Mesendoderm (in vitro differentiated cells): ENCODE measurements at regions not wholly inside any gene's neighbourhood (a gene's known extent, or its start where the extent isn't known, plus 50 kb on each side); places are given as distances from the start of the nearest gene placed in this dataset.

Source experiments
- DNase-seq: peaks from one replicate; pipeline ENCODE4 v3.0.0; 2013
- H2AK5ac ChIP-seq: 2 replicates; pipeline ENCODE4 v1.6.1; 2013; ENCODE audit warnings: low read length, inconsistent platforms
- H2BK120ac ChIP-seq: 2 replicates; pipeline ENCODE4 v1.6.1; 2013; ENCODE audit warnings: low read depth, mild to moderate bottlenecking, low read length, moderate library complexity, mixed read lengths
- H2BK15ac ChIP-seq: replicated peaks from 2 replicates; pipeline ENCODE4 v1.6.1; 2013; ENCODE audit warnings: low read depth, mild to moderate bottlenecking, moderate library complexity
- H2BK5ac ChIP-seq: 2 replicates; pipeline ENCODE4 v1.6.1; 2013; ENCODE audit warnings: low read length, inconsistent platforms
- H3K18ac ChIP-seq: 2 replicates; pipeline ENCODE4 v1.6.1; 2013; ENCODE audit warnings: mild to moderate bottlenecking, low read length, mixed read lengths
- H3K23ac ChIP-seq: one replicate; pipeline ENCODE4 v1.6.1; 2013; ENCODE audit warnings: low read length
- H3K27ac ChIP-seq: 2 replicates; pipeline ENCODE4 v1.5.1; 2013; ENCODE audit warnings: low read depth, mild to moderate bottlenecking, inconsistent platforms, low read length, moderate library complexity
- H3K27me3 ChIP-seq: 2 replicates; pipeline ENCODE4 v1.6.1; 2013; ENCODE audit warnings: low read length, control low read depth, mild to moderate bottlenecking, inconsistent platforms; ENCODE audit not compliant: insufficient read depth, poor library complexity
- H3K36me3 ChIP-seq: 2 replicates; pipeline ENCODE4 v1.6.1; 2013; ENCODE audit warnings: low read length, inconsistent platforms; ENCODE audit not compliant: control insufficient read depth, insufficient read depth
- H3K4ac ChIP-seq: one replicate; pipeline ENCODE4 v1.6.1; 2013; ENCODE audit warnings: low read depth, mild to moderate bottlenecking, low read length, moderate library complexity
- H3K4me1 ChIP-seq: 2 replicates; pipeline ENCODE4 v1.6.1; 2013; ENCODE audit warnings: low read depth, low read length, inconsistent platforms; ENCODE audit not compliant: control insufficient read depth
- H3K4me2 ChIP-seq: 2 replicates; pipeline ENCODE4 v1.6.1; 2013; ENCODE audit warnings: low read length
- H3K4me3 ChIP-seq: 2 replicates; pipeline ENCODE4 v1.5.1; 2013; ENCODE audit warnings: mild to moderate bottlenecking, low read length
- H3K56ac ChIP-seq: one replicate; pipeline ENCODE4 v1.6.1; 2013; ENCODE audit warnings: low read length
- H3K79me1 ChIP-seq: 2 replicates; pipeline ENCODE4 v1.6.1; 2013; ENCODE audit warnings: low read length, inconsistent platforms
- H3K79me2 ChIP-seq: 2 replicates; pipeline ENCODE4 v1.6.1; 2013; ENCODE audit warnings: mild to moderate bottlenecking, low read length; ENCODE audit not compliant: control insufficient read depth, insufficient read depth
- H3K9ac ChIP-seq: 2 replicates; pipeline ENCODE4 v1.6.1; 2013; ENCODE audit warnings: low read length, inconsistent platforms
- H4K5ac ChIP-seq: one replicate; pipeline ENCODE4 v1.6.1; 2013; ENCODE audit warnings: low read length
- H4K8ac ChIP-seq: one replicate; pipeline ENCODE4 v1.6.1; 2013; ENCODE audit warnings: low read depth, mild to moderate bottlenecking, control low read depth, low read length, moderate library complexity
- WGBS: extraction: QIAGEN DNeasy Blood & Tissue Kit; methylation state at CpG from one replicate; pipeline ENCODE4 v1.1.7; 2013; ENCODE audit warnings: low lambda C conversion rate, missing lambda C conversion rate; ENCODE audit not compliant: insufficient coverage; ENCODE audit errors: extremely low coverage; 5-methylcytosine and 5-hydroxymethylcytosine counted together

- H2AK5ac ChIP-seq, result no peak overlapping the region
- no peak overlapping the region for H3K4me3 ChIP-seq
- no peak overlapping the region for H3K27ac ChIP-seq
Observed at GRCh38 chr7:70926666-70927065, 205.3 kb upstream of the GALNT17 start.

GRCh38 chr7:70935311-70935710, 196.6 kb upstream of the GALNT17 start:
- Histone ChIP-seq H3K4me3 (no peak overlapping the region), H3K4me2 (no peak overlapping the region), H3K56ac (no peak overlapping the region), H3K4me1 (peaks cover 2% of the 10 kb centered on the region), H2AK5ac (no peak overlapping the region), H3K79me1 (no peaks in the 10 kb centered on the region), H3K79me2 (no peaks in the 10 kb centered on the region), H3K4ac (no peak overlapping the region), H2BK5ac (no peak overlapping the region), H2BK15ac (no peak overlapping the region), H3K9ac (no peak overlapping the region), H4K8ac (no peak overlapping the region), H3K27ac (no peak overlapping the region), H4K5ac (no peak overlapping the region), H3K36me3 (no peaks in the 10 kb centered on the region), H3K27me3 (no peaks in the 10 kb centered on the region), H3K18ac (no peak overlapping the region), H3K23ac (no peak overlapping the region), H2BK120ac (no peak overlapping the region)
- DNase-seq, result no peak
- no CpG with 5 or more reads among the region's 8 CpGs for WGBS

More at GRCh38 chr7:70926666-70927065, 205.3 kb upstream of the GALNT17 start:
- no peak overlapping the region for H2BK15ac ChIP-seq
- no peak overlapping the region for H3K4ac ChIP-seq
- H3K18ac ChIP-seq, result no peak overlapping the region
- no peak overlapping the region for H4K5ac ChIP-seq
- no peak overlapping the region for H2BK5ac ChIP-seq
- H3K36me3 ChIP-seq, result no peaks in the 10 kb centered on the region
- H2BK120ac ChIP-seq, result no peak overlapping the region
- no peak overlapping the region for H3K9ac ChIP-seq
- no peak overlapping the region for H4K8ac ChIP-seq
- H3K23ac ChIP-seq, result no peak overlapping the region
- WGBS, result no CpG with 5 or more reads among the region's 4 CpGs
- no peaks in the 10 kb centered on the region for H3K27me3 ChIP-seq
- H3K56ac ChIP-seq, result no peak overlapping the region
- no peak for DNase-seq
- H3K79me2 ChIP-seq, result no peaks in the 10 kb centered on the region
- no peaks in the 10 kb centered on the region for H3K79me1 ChIP-seq
- no peak overlapping the region for H3K4me2 ChIP-seq
- no peaks in the 10 kb centered on the region for H3K4me1 ChIP-seq

GRCh38 chr7:70935854-70936253, 196.1 kb upstream of the GALNT17 start:
- no CpG with 5 or more reads among the region's 11 CpGs for WGBS
- H3K4me1 ChIP-seq, result peaks cover 2% of the 10 kb centered on the region
- H3K4ac ChIP-seq, result no peak overlapping the region
- H2BK15ac ChIP-seq, result no peak overlapping the region
- no peaks in the 10 kb centered on the region for H3K27me3 ChIP-seq
- H3K36me3 ChIP-seq, result no peaks in the 10 kb centered on the region
- no peak overlapping the region for H3K27ac ChIP-seq
- H3K23ac ChIP-seq, result no peak overlapping the region
- no peaks in the 10 kb centered on the region for H3K79me1 ChIP-seq
- no peak overlapping the region for H3K18ac ChIP-seq
- no peak overlapping the region for H4K5ac ChIP-seq
- no peak overlapping the region for H3K9ac ChIP-seq
- H3K56ac ChIP-seq, result no peak overlapping the region
- no peak overlapping the region for H2AK5ac ChIP-seq
- no peak for DNase-seq
- no peaks in the 10 kb centered on the region for H3K79me2 ChIP-seq
- H3K4me3 ChIP-seq, result no peak overlapping the region
- no peak overlapping the region for H2BK5ac ChIP-seq
- no peak overlapping the region for H3K4me2 ChIP-seq
- H4K8ac ChIP-seq, result no peak overlapping the region
- H2BK120ac ChIP-seq, result no peak overlapping the region

- Histone ChIP-seq H3K27ac (no peak overlapping the region), H4K5ac (no peak overlapping the region), H3K4me2 (no peak overlapping the region), H3K27me3 (no peaks in the 10 kb centered on the region), H3K79me1 (no peaks in the 10 kb centered on the region), H3K23ac (no peak overlapping the region), H4K8ac (no peak overlapping the region), H3K9ac (no peak overlapping the region), H3K56ac (no peak overlapping the region), H2BK5ac (no peak overlapping the region), H2BK15ac (no peak overlapping the region), H3K36me3 (no peaks in the 10 kb centered on the region), H2AK5ac (no peak overlapping the region), H3K4me3 (no peak overlapping the region), H2BK120ac (no peak overlapping the region), H3K79me2 (no peaks in the 10 kb centered on the region), H3K18ac (no peak overlapping the region), H3K4ac (no peak overlapping the region), H3K4me1 (peaks cover 2% of the 10 kb centered on the region)
- no CpG with 5 or more reads among the region's 2 CpGs for WGBS
- DNase-seq, result no peak
Observed at GRCh38 chr7:70937424-70937823, 194.5 kb upstream of the GALNT17 start.

- peaks cover 2% of the 10 kb centered on the region for H3K4me1 ChIP-seq
- H3K4me3 ChIP-seq, result no peak overlapping the region
- H2BK15ac ChIP-seq, result no peak overlapping the region
- WGBS, result no CpG with 5 or more reads among the region's 2 CpGs
- H4K5ac ChIP-seq, result no peak overlapping the region
- no peak overlapping the region for H3K9ac ChIP-seq
- H3K36me3 ChIP-seq, result no peaks in the 10 kb centered on the region
- no peak overlapping the region for H3K4me2 ChIP-seq
- no peak overlapping the region for H3K56ac ChIP-seq
- H3K18ac ChIP-seq, result no peak overlapping the region
- no peak overlapping the region for H3K23ac ChIP-seq
- no peak overlapping the region for H3K4ac ChIP-seq
- H3K27me3 ChIP-seq, result no peaks in the 10 kb centered on the region
- no peaks in the 10 kb centered on the region for H3K79me2 ChIP-seq
- H4K8ac ChIP-seq, result no peak overlapping the region
- no peak for DNase-seq
- H3K79me1 ChIP-seq, result no peaks in the 10 kb centered on the region
- H3K27ac ChIP-seq, result no peak overlapping the region
- no peak overlapping the region for H2BK5ac ChIP-seq
- H2AK5ac ChIP-seq, result no peak overlapping the region
- H2BK120ac ChIP-seq, result no peak overlapping the region
Observed at GRCh38 chr7:70940597-70940996, 191.3 kb upstream of the GALNT17 start.

GRCh38 chr7:70942791-70943190, 189.2 kb upstream of the GALNT17 start:
- H3K4ac ChIP-seq, result no peak overlapping the region
- no peak overlapping the region for H3K4me2 ChIP-seq
- no peak overlapping the region for H4K5ac ChIP-seq
- no peaks in the 10 kb centered on the region for H3K4me1 ChIP-seq
- no peak overlapping the region for H2BK120ac ChIP-seq
- no peaks in the 10 kb centered on the region for H3K36me3 ChIP-seq
- no peak overlapping the region for H2BK5ac ChIP-seq
- H3K79me1 ChIP-seq, result no peaks in the 10 kb centered on the region
- H3K4me3 ChIP-seq, result no peak overlapping the region
- H3K79me2 ChIP-seq, result no peaks in the 10 kb centered on the region
- no peak overlapping the region for H3K27ac ChIP-seq
- no CpG with 5 or more reads among the region's 7 CpGs for WGBS
- no peak overlapping the region for H2AK5ac ChIP-seq
- no peak overlapping the region for H3K56ac ChIP-seq
- H3K18ac ChIP-seq, result no peak overlapping the region
- no peak overlapping the region for H3K9ac ChIP-seq
- no peak overlapping the region for H2BK15ac ChIP-seq
- no peak overlapping the region for H3K23ac ChIP-seq
- H3K27me3 ChIP-seq, result no peaks in the 10 kb centered on the region
- H4K8ac ChIP-seq, result no peak overlapping the region
- no peak for DNase-seq
